GM19351 (cell line): ENCODE measurements at regions not wholly inside any gene's neighbourhood (a gene's known extent, or its start where the extent isn't known, plus 50 kb on each side); places are given as distances from the start of the nearest gene placed in this dataset.

Experiments
- ATAC-seq: cut with Tn5 transposase; IDR thresholded peaks from one replicate; pipeline ENCODE4 v1.9.1; 2021; ENCODE audit warnings: mild to moderate bottlenecking, moderate library complexity; ENCODE audit not compliant: unreplicated experiment

DNA sequence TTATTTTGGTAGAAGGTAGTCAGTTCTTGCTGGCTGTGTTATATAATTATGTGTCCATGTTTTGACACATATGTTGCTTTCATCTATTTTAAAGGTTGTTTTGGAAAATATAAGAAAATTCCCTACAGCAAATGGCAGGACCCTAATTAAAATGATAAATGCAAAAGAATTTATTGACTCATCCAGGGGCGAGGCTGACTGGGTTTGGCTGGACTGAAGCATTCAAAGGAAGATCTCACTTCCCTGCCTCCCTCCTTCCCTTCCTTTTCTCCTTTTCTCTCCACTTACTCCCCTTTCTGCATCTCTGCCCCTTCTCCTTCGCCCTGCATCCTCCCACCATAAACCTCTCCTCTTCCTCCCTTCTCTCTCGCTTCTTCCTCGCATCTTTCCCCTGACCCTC is 129.6 kb downstream of the SNAPC1 start:
- no peak for ATAC-seq

DNA sequence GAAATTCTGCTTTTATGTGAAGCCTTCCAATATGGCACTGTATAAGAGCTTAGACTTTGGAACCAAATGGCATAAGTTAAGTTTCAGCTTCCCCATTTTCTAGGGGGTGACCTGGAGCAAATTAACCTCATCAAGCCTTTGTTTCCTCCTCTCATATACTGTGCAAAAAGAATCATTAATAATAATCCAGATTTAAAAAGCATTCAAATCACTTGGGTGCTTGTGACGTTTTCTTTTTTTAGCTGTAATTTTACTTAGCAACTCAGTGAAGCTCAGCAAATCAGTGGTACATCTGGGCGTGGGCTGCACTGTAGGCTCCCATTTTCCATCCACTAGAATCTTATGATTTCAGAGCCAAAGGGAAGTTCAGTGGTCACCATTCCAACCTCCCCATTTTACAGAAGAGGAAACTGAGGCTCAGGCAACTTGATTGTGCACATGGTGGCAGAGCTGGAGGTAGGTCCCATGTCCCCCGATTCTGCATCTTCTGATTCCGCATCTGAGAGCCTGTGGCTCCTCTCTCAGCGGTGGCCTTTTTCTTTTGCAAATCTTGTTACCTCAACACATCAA is 131.2 kb downstream of the SNAPC1 start:
- ATAC-seq = no peak

DNA sequence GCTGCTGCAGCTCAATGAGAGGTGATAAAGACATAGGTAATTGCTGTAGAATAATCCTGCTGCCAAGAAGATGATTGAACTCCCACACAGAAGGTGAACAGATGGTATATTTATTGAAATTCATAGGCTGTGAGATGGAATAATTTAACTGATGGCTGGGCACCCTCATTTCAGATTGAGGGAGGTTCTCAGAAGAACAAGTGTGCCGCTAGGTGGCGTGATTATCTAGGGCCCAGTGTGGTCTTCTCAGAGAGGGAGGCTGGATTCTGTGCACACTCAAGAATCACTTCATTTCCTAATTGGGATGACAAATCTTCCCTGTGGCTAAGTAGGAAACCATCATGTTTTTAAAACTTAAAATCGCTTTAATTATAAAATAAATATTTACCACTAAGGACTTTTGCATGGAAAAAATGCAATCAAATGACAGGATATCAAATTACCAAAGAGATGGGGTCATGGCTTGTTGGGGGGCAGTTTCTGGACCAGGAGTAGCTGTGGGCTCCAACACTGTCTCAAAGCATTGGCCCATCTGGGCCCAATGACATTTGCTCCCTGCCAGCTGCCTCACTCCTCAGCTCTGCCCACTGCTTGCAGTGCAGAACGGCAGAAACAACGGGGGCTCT is 132.3 kb downstream of the SNAPC1 start:
- peak; percentile 39 for ATAC-seq

DNA sequence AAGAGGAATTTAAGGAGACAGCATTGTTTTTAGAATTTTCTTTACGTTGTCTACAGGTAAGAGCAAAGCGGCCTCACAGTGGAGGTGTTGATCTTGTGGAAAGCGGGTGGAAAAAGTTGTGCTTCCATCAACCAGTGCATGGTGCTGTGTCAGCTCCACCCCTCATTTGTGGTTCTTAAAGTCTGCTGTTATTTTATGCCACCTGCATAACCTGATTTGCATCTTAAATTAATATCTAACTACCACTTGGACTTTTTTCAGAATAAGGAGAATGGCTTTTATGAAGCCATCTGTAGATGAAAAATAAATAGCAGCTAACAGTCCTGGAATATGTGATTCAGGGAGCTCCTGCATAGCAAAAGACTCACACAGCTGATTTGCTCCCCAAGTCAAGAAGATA is 135.1 kb downstream of the SNAPC1 start:
- ATAC-seq = no peak

DNA sequence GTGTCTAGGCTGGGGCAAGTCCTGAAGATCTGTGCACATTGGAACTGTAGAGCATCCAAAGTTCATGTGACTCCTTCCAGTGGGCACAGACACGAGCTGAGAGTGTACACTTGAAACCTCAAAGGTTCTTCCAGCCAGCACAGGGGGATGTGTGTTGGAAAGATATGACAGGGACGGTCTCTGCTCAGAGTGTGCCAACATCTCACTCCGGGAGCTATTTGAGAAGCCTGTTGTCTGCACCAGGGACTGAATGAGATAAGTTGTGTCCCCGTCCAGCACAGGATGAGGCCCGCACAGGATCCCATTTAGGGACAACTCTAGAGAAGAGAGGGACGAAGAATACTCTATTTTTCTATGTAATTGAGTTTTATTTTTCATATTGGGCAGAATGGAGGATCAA is 136.3 kb downstream of the SNAPC1 start:
- no peak for ATAC-seq

DNA sequence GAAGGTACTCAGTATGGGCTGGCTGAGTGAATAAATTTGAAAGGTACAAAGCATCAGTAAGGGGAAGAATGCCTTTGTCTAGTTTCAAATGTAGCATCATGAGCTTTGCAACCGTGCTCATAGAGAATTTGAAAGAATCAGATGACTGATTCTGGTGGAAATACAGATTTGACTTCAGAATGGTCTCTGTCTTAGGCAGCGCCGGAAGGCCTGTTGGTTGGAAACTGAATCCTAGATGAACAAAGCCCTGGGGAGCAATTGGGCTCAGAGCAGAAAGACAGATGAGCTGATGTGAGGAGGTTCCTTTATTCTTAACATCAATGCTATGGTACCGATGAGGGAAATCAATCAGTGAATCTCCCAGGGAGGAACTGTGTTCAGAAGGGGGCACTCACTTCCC is 137.3 kb downstream of the SNAPC1 start:
- no peak for ATAC-seq

DNA sequence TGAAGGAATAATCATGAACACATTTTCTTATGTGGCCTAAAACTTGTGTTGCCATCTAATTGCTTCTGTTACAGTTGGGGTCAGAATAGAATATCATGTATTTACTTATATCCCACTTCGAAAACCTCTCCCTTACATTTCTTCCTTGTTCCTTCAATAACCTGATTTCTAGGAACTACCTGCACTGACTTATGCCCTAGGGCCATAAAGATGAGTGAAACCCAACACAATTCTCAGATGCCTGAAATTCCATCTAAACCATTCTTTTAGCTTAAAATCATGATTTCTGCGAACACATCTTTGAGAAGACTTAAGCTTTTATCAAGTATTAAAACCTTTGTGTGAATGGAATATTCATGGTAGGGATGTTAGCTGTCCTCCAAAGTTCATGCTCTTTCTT is 142.7 kb downstream of the SNAPC1 start:
- ATAC-seq = no peak

DNA sequence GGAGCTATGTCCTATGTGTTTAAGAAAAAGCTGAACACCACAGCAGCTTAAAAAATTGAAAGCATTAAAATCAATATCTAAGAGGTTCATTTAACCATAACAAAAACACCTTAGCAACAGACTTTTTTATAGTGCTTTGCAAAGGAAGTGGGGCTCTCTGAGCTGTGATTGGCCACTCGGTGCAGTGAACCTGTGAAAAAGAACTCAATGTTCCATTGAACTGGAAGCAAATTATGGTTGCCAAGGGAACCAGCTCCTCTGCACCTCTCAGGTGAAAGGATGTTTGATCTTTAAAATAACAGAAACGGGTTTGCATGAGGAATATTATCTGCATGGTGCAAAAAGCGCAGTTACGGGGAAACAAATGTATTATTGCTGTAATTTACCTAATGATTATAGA is 149.4 kb downstream of the SNAPC1 start:
- peak; percentile 59 for ATAC-seq

DNA sequence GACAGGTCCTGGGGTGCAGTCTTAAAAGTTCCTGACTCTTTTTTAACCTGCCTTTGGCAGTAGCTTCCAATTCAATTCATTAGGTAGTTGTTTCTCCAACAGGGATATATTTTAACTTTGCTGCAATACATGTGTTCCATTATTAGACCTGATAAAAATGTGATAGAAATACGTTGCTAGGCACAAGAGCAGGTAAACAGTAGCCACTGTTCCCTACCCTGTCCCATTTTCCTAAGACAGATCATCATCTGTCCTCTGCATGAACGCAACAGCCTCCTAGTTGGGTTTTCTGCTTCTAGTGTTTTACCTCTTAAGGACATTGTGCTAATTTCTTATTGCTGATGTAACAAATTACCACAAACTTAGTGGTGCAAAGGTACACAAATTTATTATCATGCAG is 156.8 kb downstream of the SNAPC1 start:
- no peak for ATAC-seq

DNA sequence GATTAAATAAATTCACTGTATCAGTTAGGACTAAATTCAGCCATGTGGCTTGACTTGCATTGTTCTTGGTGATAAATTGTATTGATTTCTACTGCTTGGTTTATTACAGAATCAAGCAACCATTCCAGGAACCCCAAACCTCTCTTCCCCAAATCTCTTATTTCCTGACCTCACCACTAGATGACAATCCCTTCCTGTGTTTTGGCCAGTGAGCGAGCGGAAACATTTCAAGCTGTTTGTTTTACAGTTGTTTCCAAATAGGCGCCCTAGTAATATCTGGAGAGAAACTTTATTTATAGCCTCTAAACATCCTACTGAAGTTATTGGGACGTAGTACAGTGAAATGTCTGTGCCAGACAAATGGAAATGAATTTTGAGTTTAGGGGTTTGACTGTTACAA is 161.1 kb downstream of the SNAPC1 start:
- no peak for ATAC-seq

DNA sequence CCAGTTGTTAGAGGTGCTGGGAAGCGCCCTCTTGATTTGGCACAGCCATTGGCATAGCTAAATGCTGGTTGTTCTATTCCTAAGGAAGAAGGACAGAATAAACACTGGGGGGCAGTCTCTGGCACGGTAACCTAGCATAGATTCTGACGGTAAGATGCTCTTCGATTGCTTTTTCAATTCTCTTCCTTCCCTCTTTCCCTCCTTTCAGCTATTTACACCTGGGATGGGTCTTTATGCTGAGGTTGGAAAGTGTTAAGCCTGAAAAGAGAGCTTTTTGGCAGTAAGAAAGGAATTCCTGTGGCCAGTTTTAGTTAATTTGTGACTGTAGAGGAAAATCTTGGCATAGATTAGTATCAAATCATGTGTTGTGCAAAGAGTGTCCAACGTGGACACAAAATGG is 162.8 kb downstream of the SNAPC1 start:
- ATAC-seq = peak; percentile 74

DNA sequence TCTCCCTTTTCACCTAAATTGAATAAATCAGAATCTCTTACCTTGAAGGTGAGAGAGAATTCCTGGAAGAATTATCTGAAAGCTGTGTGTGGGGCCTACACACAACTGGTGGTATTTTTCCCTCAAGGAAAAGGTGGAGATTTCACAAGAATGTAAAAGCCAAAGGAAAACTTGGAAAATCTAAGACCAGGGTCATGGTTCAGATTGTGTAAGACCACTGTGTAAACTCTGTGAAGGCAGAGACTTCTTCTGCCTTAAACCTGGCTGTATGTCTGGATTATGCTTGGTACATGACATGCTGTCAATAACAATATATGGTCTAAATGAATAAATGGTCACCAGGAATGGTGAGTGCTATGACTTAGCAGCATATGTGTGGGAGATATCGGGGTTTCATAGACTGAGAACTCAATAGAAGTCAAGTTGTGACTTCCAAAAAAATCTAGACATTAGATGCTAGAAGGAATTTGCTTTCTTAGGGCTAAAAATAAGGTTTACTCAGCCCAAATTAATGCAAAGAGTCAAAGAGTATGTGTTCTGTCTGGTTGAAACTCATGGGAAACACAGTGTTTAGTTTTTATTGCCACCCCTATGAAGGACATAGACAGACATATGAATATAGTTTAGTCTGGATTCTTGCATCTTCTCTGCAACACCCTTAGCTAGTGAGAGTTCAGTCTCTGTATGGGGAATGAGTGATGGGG is 163.7 kb downstream of the SNAPC1 start:
- ATAC-seq = no peak

DNA sequence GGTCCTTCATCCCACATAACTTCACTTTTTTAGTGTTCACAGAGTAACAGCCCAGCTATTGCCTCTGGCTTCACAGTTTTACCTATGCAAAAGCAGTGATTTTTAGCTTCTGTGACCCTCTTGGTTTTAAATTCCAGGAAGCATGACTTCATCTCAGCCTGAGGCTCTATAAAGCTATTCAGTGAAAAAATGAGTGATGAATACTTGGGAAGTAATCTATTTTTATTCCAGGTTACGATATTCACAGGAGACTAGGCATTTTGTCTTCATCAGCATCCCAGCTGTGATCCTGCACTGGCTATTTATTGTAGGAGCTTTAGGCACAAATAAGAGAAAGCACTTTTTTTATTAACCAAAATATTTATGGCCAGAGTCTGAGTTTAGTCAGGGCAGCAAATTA is 164.8 kb downstream of the SNAPC1 start:
- ATAC-seq = no peak

DNA sequence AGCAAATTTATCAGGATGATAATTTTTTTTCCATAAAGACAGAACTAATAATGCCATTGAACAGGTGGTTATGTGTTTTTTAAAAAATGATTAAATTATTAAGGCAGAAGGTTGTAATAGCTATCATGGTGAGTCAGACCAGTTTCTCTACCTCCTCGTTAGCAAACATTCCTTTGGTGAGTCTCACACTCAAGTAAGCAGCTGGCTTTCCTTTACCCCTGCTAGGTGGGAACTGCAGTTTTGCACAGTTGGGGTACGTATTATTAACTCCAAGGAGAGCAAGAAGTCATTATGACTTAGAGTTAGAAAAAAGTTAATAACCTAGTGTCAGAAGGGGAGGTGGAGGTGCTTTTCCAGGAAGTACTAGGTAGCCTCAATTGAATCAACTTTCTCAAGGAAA is 165.3 kb downstream of the SNAPC1 start:
- ATAC-seq = no peak

DNA sequence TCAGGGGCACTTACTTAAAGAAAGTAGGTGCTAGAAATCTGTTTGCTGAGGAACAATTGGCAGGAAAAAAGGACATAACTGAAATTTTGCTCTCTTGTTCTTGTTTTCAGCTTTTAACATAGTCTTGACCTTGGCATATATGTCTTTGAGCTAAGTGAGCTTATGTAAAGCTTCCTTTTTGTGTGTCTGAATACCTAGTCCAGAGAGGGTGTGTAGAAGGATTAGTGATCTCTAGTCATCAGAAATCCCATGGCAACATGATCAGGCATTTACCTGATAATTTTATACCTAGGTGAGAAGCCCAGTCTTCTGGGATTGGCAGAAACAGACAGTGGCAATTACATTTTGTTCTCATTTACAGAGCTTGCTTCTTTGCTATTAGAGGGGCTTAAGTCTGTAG is 166.1 kb downstream of the SNAPC1 start:
- ATAC-seq = no peak

DNA sequence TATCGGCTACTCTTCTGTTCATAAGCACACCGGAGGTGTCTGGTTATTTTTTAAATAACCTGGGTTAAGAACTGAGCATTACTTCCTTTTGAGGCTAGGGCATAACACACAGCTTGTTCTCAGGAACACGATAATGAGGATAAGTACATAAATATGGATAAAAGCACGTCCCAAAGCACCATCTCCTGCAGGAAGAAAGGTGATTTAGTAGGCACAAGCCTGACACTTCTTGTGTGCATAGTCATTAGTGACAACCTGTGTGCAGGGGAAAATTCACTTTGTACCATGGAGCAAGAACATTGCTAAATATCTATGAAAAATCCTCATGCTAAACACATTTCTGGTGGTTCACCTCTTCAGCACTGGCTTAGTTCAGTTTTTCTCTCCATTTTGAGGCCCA is 166.5 kb downstream of the SNAPC1 start:
- no peak for ATAC-seq

DNA sequence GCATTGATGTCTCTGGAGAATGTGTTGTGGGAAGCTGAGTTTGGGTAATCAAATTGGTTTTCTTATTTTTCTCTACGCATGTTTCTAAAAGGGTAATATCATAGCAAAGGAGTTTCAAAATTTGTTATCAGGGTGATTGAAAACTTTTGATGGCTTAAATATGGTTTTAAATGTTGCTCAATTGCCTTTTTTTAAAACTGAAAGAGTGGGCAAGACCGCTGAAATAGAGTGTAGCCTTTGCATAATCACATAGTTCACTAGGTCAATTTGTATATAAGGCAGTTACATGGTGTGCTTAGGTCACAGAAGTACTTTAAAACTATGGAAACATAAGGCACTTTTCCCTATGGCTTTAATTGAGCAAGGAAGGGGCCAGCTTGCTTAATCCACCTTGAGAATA is 167.4 kb downstream of the SNAPC1 start:
- no peak for ATAC-seq

DNA sequence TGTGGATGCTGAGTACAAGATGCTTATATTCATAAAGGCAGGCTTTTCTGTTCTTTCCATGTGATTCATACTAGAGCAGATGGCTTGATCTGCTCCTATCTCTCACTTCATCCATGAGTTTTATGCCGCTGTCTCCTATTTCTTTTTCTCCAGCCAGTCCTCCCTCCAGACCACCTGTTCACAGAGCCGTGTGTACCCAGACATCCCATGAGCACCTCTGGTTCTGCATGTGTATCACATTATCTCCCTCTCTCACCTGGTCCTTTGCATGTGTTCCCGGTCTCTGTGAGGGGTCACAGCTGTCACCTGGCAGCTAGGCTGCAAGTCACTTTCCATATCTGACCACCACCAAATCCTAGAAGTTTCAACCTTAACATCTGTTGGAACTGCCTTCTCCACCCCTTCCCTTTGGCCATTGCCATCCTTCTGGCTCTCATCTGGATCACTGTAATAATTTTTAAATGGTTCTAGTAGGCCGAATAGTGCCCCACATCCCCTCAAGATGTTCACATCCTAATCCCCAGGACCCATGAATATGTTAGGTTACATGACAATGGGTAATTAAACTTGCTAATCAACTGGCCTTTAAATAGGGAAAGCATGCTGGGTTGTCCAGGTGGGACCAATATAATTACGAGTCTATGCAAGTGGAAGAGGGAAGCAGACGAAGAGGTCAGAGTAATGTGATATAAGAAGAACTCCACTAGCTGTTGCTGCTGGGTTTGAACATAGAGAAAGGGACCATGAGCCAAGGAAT is 168.1 kb downstream of the SNAPC1 start:
- no peak for ATAC-seq

DNA sequence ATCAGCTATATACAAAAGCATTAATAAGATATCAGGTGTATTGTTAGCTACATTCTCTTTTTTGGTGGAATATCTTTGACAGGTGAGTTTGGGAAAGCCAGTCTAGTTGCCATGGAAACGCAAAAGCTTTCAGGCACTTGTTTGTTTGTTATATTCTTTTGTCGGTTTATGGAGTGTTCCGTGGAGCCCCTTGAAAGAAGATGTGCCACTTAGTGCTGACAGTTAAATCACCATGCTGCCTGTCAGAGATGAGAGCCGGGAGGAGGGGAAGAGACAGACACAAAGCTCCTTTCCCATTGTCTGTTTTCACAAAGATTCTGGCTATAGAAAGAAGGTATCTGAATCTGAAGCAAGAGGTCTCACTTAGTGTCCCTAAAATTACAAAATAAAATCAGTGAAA is 170.8 kb downstream of the SNAPC1 start:
- no peak for ATAC-seq

DNA sequence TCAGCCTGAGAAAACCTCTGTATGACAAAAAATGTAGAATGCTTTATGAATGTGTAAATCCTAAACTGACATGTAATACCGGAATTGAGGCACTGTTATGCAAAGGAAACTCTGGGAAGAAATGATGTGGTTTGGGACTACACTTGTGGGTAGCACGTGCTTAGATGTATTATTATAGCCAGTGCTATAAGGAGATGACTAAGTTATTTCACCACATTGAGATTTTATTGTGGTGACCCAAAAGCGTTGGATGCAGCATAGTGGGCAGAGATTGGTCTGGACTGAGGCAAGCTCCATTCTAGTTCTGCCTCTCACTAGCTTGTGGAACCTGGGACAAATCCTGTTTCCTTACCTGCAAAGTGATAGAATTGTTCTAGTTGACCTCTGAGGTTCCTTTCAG is 172.2 kb downstream of the SNAPC1 start:
- no peak for ATAC-seq

DNA sequence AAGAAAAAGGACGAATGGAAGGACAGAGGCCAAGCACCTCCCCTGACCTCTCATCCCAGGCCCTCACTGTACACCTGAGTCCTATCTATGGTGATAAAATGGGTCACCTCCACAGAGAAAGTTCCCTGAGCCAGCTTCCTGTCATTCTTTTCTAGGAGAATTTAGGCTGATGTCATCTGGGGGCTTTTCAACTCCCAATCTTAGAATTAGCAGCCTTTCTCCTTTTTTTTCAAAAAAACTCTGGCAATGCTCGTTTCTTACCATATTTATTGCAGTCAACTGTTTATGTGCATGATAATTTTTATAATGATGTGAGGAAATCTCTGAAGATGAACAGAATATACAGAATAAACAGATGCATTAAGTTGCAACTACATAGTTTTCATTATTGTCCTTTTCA is 177.6 kb downstream of the SNAPC1 start:
- no peak for ATAC-seq
